ENCODE measurements at regions not wholly inside any gene's neighbourhood (a gene's known extent, or its start where the extent isn't known, plus 50 kb on each side); places are given as distances from the start of the nearest gene placed in this dataset.

GRCh38 chrX:39115166-39115565 lies 313.9 kb downstream of the MID1IP1 start:
- DNase-seq (ENCODE audit: insufficient read length, low spot score) = no peak
- no peak for FAIRE-seq

GRCh38 chrX:39117101-39117500 lies 315.8 kb downstream of the MID1IP1 start:
- no peak for DNase-seq (ENCODE audit: insufficient read length, low spot score)
- FAIRE-seq = no peak

- FAIRE-seq (no peak), DNase-seq (ENCODE audit: insufficient read length, low spot score) (no peak)
Observed at GRCh38 chrX:39121903-39122302, 320.6 kb downstream of the MID1IP1 start.

GRCh38 chrX:39125834-39126233 lies 324.6 kb downstream of the MID1IP1 start:
- FAIRE-seq = no peak
- no peak for DNase-seq (ENCODE audit: insufficient read length, low spot score)

GRCh38 chrX:39133971-39134370 lies 332.7 kb downstream of the MID1IP1 start:
- DNase-seq (ENCODE audit: insufficient read length, low spot score) (no peak), FAIRE-seq (peak; percentile 57)

GRCh38 chrX:39137363-39137954 lies 336.2 kb downstream of the MID1IP1 start:
- no peak for DNase-seq (ENCODE audit: insufficient read length, low spot score)

GRCh38 chrX:39140581-39140980 lies 339.3 kb downstream of the MID1IP1 start:
- no peak for FAIRE-seq
- no peak for DNase-seq (ENCODE audit: insufficient read length, low spot score)

More at GRCh38 chrX:39137363-39137954, 336.2 kb downstream of the MID1IP1 start:
- no peak for FAIRE-seq

- DNase-seq (ENCODE audit: insufficient read length, low spot score) (no peak), FAIRE-seq (peak; percentile 51)
Observed at GRCh38 chrX:39144323-39144722, 343.1 kb downstream of the MID1IP1 start.

GRCh38 chrX:39144956-39145355 lies 343.7 kb downstream of the MID1IP1 start:
- FAIRE-seq (peak; percentile 89), DNase-seq (ENCODE audit: insufficient read length, low spot score) (no peak)

GRCh38 chrX:39145859-39146258 lies 344.6 kb downstream of the MID1IP1 start:
- FAIRE-seq (no peak), DNase-seq (ENCODE audit: insufficient read length, low spot score) (no peak)

- FAIRE-seq (no peak), DNase-seq (ENCODE audit: insufficient read length, low spot score) (no peak)
Observed at GRCh38 chrX:39149761-39150160, 348.5 kb downstream of the MID1IP1 start.

GRCh38 chrX:39150220-39150619 lies 349.0 kb downstream of the MID1IP1 start:
- FAIRE-seq (no peak), DNase-seq (ENCODE audit: insufficient read length, low spot score) (no peak)

- FAIRE-seq (no peak), DNase-seq (ENCODE audit: insufficient read length, low spot score) (no peak)
Observed at GRCh38 chrX:39150621-39151020, 349.4 kb downstream of the MID1IP1 start.

- DNase-seq (ENCODE audit: insufficient read length, low spot score) = no peak
- FAIRE-seq = peak; percentile 49
Observed at GRCh38 chrX:39152106-39152649, 350.9 kb downstream of the MID1IP1 start.

GRCh38 chrX:39156051-39156450 lies 354.8 kb downstream of the MID1IP1 start:
- no peak for DNase-seq (ENCODE audit: insufficient read length, low spot score)
- FAIRE-seq = no peak

GRCh38 chrX:39157006-39157405 lies 355.7 kb downstream of the MID1IP1 start:
- DNase-seq (ENCODE audit: insufficient read length, low spot score) = no peak
- no peak for FAIRE-seq

- FAIRE-seq (no peak), DNase-seq (ENCODE audit: insufficient read length, low spot score) (no peak)
Observed at GRCh38 chrX:39157796-39158195, 356.5 kb downstream of the MID1IP1 start.

- FAIRE-seq (peak; percentile 92), DNase-seq (ENCODE audit: insufficient read length, low spot score) (no peak)
Observed at GRCh38 chrX:39158801-39159657, 357.8 kb downstream of the MID1IP1 start.

- DNase-seq (ENCODE audit: insufficient read length, low spot score) = no peak
- FAIRE-seq = peak; percentile 86
Observed at GRCh38 chrX:39159921-39160507, 358.8 kb downstream of the MID1IP1 start.

- DNase-seq (ENCODE audit: insufficient read length, low spot score) (no peak), FAIRE-seq (peak; percentile 84)
Observed at GRCh38 chrX:39161611-39162255, 360.5 kb downstream of the MID1IP1 start.

GRCh38 chrX:39162322-39162735 lies 361.1 kb downstream of the MID1IP1 start:
- FAIRE-seq = peak; percentile 84
- DNase-seq (ENCODE audit: insufficient read length, low spot score) = no peak

Measured in GM19239 (cell line).